ENCODE measurements at regions not wholly inside any gene's neighbourhood (a gene's known extent, or its start where the extent isn't known, plus 50 kb on each side); places are given as distances from the start of the nearest gene placed in this dataset.

GRCh38 chr4:79223993-79224776, 101.7 kb downstream of the NAA11 start:
- intact Hi-C loops (cut with DNase I; ENCODE audit: low total_unique reads): no loop called here
- no peaks in the 10 kb centered on the region for H3K9me3 ChIP-seq
- H3K27me3 ChIP-seq: no peaks in the 10 kb centered on the region
- H3K4me3 ChIP-seq: no peak overlapping the region
- H3K36me3 ChIP-seq: no peaks in the 10 kb centered on the region
- no peak for DNase-seq
- no peak overlapping the region for H3K27ac ChIP-seq
- H3K4me1 ChIP-seq: peaks cover 0 to 27% (median 3%) of the 10 kb centered on the region in 4 donors
- TF ChIP-seq CTCF (IDR thresholded peaks at IDR 0.05): no peak

- Histone ChIP-seq H3K4me1 (no peaks in the 10 kb centered on the region), H3K4me3 (no peak overlapping the region), H3K27me3 (no peaks in the 10 kb centered on the region), H3K9me3 (no peaks in the 10 kb centered on the region), H3K36me3 (no peaks in the 10 kb centered on the region), H3K27ac (no peak overlapping the region)
- TF ChIP-seq CTCF (IDR thresholded peaks at IDR 0.05): no peak
- no peak for DNase-seq
- intact Hi-C loops (cut with DNase I; ENCODE audit: low total_unique reads): no loop called here
Observed at GRCh38 chr4:79217025-79217424, 108.8 kb downstream of the NAA11 start.

GRCh38 chr4:79213702-79214101, 112.2 kb downstream of the NAA11 start:
- DNase-seq: no peak
- no peak overlapping the region for H3K27ac ChIP-seq
- no peaks in the 10 kb centered on the region for H3K9me3 ChIP-seq
- H3K36me3 ChIP-seq: no peaks in the 10 kb centered on the region
- TF ChIP-seq CTCF (IDR thresholded peaks at IDR 0.05): no peak
- no peak overlapping the region for H3K4me3 ChIP-seq
- no peaks in the 10 kb centered on the region for H3K4me1 ChIP-seq
- H3K27me3 ChIP-seq: no peaks in the 10 kb centered on the region
- intact Hi-C loops (cut with DNase I; ENCODE audit: low total_unique reads): no loop called here

GRCh38 chr4:79213010-79213409, 112.9 kb downstream of the NAA11 start:
- Histone ChIP-seq H3K36me3 (no peaks in the 10 kb centered on the region), H3K4me3 (no peak overlapping the region), H3K27ac (no peak overlapping the region), H3K9me3 (no peaks in the 10 kb centered on the region), H3K4me1 (no peaks in the 10 kb centered on the region), H3K27me3 (no peaks in the 10 kb centered on the region)
- TF ChIP-seq CTCF (IDR thresholded peaks at IDR 0.05): no peak
- no peak for DNase-seq
- intact Hi-C loops (cut with DNase I; ENCODE audit: low total_unique reads): no loop called here

GRCh38 chr4:79212311-79212710, 113.5 kb downstream of the NAA11 start:
- DNase-seq: no peak
- Histone ChIP-seq H3K27me3 (no peaks in the 10 kb centered on the region), H3K9me3 (no peaks in the 10 kb centered on the region), H3K36me3 (no peaks in the 10 kb centered on the region), H3K4me3 (no peak overlapping the region), H3K27ac (no peak overlapping the region), H3K4me1 (no peaks in the 10 kb centered on the region)
- no peak for TF ChIP-seq CTCF (IDR thresholded peaks at IDR 0.05)
- intact Hi-C loops (cut with DNase I; ENCODE audit: low total_unique reads): no loop called here
